ENCODE measurements at regions not wholly inside any gene's neighbourhood (a gene's known extent, or its start where the extent isn't known, plus 50 kb on each side); places are given as distances from the start of the nearest gene placed in this dataset.

DNA sequence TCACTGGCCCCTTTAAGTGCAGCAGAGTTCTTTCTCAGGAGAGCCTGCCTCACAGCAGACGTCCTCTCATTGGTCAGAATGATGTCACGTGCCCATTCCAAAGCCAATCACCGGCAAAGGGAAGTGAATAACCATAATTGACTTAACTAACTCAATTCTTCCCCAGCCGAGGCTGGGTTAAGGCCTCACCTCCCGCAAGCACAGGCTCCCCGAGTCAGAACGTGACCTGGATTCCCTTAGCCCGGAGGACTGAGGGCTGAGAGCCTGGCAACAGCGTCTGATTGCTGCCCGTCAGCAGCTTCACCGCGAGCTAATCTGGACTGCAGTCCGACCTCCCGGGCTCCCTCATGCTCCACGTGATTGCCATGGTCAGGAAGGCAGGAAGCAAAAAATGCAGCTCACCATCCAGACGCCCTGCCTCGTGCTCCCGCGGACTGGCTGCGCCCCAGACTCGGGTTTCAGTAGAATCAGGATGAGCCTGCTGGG, 92.1 kb upstream of the FZD10 start:
- DNase-seq (ENCODE audit: low read depth in 4 of 4, low spot score in 3 of 4): peak in 2 of 4 donors; percentile 41 to 42

DNA sequence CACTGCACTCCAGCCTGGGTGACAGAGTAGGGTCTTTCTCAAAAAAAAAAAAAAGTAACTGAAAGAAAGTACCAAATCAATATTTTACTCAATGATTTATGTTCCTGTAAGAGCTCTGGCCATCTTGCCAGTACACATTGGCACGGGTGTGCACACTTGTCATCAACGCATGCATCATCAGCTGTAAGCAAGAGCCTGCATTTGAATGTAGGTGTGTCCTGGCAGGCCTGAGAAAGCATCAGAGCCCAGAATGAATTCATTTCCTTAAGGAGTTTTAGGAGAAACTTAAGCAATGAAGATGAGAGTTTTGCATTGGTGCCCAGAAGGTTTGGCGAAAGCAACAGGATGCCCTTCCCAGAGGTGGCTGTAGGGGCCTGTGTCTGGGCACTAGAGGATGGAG, 88.5 kb upstream of the FZD10 start:
- DNase-seq (ENCODE audit: low read depth in 4 of 4, low spot score in 3 of 4): no peak

DNA sequence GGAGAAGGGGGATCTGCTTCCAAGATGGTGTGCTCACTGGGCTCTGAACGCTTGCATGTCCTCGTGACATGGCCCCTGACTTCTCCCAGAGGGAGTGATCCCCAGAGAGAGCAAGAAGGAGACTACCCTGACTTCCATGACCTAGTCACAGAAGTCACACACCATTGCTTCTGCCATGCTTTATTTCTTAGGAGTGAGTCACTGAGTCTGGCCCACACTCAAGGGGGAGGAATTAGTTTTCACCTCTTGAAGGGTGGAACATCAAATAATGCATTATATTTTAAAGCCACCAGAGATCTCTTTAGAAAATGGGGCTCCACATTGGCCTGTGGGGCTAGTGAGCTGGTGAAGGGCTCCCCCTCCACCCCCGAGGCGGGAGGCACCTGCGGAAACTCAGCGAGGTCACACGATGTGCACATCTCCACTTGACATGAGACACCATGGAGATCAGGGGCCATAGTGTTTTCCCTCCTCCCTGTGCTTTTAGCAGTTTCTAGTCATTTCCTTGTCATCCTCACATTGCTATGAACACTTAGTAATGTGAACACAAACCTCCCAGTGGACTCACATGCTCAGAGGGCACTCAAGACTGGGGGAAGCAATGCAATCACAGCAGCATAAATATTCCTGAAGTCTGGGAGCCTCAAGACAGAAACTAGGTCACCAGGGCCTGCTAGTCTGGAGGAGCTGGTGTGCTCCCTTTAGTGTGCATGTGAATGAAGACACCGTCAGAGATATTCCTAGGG, 87.4 kb upstream of the FZD10 start:
- no peak for DNase-seq (ENCODE audit: low read depth in 4 of 4, low spot score in 3 of 4)

DNA sequence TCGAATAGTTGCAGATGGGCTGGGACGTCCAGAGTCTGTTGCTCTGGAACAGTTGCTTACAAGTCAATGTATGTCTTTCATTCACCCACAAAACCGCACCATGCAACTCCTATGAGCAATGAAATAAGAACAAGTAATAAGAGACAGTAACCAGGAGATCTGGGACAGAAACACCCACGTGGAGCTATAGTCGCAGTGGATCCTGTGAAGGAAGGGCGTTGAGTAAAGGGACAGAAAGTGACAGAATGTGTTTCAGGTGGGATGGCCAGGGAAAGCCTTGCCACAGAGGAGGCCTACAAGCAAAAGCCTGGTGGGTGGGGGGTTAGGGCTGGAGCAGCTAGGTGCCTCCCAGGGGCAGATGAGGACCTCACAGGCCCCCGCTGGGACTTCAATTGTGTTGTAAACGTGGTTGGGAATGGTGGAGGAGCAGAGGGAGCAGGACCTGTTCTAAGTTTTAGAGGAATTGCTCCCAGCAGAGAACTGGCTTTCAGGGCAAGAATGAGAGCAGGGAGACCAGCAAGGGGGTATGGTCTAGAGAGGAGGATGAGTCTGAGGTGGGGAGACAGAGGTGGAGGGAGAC, 86.7 kb upstream of the FZD10 start:
- DNase-seq (ENCODE audit: low read depth in 4 of 4, low spot score in 3 of 4): no peak

DNA sequence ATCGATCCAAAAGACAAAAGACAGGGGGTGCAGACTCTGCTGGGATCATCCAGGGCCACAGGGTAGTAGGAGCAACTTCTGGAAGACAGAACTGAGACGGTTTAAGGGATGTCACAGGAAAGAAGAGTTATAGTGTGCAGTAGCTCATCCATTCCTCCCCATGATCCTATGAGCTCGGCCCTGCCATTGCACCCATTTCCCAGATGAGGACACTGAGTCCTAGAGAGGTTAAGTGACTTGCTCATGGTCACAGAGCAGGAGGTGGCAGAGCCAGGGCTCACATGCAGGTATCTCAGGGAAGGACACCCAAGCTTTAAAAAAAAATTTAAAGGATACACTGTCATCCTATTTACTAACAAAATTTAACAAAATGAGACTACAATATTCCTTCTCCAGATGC, 86.1 kb upstream of the FZD10 start:
- DNase-seq (ENCODE audit: low read depth in 4 of 4, low spot score in 3 of 4): no peak

DNA sequence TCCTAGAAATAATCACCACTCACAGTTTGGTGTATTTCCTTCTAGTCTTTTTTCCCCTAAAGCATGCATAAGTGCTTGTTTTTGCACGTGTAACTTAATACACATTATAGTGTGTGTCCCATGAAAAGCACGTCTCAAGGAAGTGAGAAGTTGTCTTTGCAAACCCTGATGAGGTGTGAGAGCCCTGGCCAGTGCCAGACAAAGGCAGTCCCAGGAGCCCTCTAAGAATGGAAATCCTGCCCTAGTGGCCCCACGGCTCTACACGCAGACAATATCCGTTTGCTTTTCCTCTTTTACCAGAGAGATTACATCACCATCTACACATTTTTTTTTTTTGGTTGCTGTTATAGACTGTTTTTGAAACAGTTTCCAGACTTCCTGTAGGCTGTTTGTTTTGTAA, 85.5 kb upstream of the FZD10 start:
- no peak for DNase-seq (ENCODE audit: low read depth in 4 of 4, low spot score in 3 of 4)

DNA sequence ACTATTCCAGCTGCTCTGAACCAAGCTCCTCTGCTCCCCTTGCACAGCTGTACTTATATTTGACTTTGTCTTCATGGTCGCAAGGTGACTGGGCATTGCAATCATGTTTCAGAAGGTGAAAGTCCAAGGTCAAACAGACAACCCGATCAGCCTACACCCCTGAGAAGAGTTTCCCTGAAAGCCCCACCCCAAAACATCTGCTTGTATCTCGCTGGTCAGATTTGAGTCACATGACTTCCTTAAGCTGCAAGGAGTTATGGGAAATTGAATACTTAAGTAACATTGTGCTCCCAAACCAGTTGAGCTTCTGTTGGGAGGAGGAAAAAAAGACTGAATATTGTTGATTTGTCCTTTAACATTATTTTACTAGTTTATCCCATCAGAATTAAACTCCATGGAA, 83.4 kb upstream of the FZD10 start:
- no peak for DNase-seq (ENCODE audit: low read depth in 4 of 4, low spot score in 3 of 4)

DNA sequence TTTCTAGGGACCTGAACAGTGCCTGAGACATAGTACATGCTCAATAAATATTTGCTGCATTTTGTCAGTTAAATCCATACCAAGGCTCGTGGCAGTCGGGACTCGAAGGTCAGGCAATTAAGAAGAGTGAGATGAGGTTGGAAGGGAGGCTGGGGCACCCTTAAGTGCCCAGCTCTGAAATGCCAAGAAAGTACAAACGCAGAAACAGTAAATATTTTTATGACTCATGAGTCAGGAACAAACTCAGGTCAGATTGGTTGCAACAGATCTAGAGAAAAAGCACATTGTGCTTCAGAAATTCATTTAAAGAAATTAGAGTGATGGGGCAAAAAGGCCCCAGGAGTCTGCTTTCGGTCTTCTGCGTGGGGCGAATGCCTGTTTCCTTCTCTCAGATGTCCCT, 83.0 kb upstream of the FZD10 start:
- DNase-seq (ENCODE audit: low read depth in 4 of 4, low spot score in 3 of 4): no peak

DNA sequence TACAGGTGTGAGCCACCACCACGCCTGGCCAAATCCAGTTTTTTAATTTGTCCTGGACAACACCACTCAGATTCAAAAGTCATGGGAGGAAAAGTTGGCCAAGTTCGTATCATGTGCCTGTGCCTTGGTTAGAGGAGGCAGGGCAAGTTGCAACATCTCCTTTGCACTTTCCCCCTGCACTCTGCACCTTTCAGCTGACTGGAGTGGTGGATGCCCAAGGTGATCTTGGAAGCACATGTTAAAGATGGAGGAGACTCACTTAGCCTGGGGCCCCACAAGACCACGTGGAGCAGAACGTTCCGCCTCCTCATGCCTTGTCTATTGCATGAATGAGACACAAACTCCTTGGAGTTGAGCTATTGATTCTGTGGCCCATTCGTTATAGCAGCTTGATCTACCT, 82.1 kb upstream of the FZD10 start:
- no peak for DNase-seq (ENCODE audit: low read depth in 4 of 4, low spot score in 3 of 4)

DNA sequence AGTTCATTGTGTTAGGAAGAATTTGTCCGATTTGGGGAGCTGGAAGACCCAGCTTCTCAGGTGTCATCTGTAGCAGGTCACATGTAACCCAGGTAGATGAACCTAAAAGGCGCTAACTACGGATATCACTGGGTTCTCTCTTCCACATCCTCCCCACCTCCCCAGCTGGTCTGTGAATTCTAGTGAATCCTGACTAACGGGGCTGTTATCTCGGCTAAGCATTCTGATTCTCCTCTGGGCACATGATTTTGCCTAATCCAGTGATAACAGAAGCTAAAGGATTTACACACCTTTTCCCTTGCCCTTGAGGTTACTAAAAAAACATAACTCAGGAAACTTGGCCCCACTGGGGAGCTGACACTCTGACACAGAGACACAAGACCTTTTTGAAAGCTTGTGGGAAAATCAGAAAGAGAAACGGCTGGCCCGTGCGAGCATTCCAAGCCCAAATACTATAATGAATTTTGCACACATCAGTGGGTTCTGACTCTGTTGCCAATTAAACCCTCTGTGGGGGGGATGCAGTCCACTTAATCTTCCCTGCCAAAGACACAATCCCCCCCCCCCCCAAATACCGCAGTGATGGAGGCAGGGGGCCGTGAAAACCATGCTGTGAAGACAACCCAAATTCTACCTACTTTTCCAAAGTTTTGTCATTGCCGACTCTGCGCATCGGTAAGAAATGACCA, 81.0 kb upstream of the FZD10 start:
- DNase-seq (ENCODE audit: low read depth in 4 of 4, low spot score in 3 of 4): no peak

DNA sequence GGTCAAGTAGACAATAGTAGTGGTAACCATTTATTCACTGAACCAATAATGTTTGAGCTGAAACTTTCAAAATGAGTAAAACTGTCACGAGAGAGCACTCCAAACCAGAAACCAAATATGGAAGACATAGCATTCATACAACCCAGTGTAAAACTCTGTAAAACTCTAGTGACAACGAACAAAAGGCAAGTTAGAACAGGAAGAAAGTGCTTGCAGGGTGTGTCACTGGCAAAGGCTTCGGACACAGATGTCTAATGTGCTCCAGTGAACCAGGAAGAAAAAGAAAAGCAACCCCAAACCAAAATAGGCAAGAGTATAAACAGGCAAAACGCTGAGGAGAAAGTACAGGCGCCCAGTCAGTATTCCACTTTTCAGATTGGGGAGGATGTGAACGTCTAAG, 79.3 kb upstream of the FZD10 start:
- DNase-seq (ENCODE audit: low read depth in 4 of 4, low spot score in 3 of 4): no peak

DNA sequence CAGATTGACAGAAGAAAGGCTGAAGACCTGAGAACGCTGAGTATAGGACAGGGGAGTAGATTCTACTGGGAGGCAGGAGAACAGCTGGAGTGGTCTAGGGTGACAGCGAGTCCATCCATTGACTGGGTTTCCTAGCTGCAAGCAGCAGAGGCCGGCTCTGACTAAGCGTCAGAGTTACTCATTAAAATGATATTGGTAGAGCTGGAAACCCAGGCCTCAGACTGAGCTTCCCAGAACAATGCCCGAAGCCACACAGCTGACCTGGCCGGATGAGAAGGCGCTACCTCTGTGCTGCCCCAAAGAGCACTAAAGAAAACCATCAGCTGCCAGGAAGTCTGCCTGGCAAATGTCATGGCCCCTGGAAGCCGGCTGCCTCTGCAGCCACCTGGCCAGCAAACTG, 78.5 kb upstream of the FZD10 start:
- DNase-seq (ENCODE audit: low read depth in 4 of 4, low spot score in 3 of 4): no peak

DNA sequence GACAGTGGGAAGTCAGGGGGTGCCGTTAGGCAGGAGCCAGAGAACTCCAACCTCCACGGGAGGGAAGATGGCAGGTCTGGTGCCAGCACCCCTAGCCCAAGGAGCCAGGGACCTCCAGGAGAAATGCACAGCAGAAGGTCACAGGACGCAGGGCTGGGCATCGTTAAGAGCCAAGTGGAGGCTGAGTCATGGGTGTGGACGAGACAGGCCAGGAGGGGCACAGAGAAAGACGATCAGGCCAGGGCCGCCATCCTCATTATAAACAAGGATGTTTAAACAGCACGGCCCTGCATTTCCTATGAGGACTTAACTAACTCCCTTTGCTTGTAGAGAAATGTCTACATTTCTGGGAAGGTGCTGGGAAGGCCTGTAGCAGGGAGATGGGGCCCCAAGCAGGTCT, 77.9 kb upstream of the FZD10 start:
- DNase-seq (ENCODE audit: low read depth in 4 of 4, low spot score in 3 of 4): no peak

DNA sequence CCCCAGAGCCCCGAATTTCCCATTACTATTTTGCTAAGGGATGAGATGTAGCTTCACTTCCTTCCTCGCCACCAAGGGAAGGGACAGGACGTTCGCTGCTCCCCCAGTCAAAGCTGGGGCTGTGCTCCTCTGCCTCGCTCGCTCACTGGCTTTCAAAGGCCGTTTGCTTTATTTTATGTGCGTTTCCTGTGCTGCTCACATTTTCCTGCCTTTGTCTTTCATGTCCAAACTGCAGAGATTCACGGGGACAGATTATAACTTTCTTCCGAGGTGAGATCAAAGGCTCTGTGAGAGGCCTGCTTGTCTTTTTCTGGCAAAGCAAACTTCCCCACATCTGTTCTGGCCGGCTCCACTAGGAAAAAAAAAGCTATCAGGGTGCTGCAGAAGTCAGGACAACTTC, 76.0 kb upstream of the FZD10 start:
- no peak for DNase-seq (ENCODE audit: low read depth in 4 of 4, low spot score in 3 of 4)

DNA sequence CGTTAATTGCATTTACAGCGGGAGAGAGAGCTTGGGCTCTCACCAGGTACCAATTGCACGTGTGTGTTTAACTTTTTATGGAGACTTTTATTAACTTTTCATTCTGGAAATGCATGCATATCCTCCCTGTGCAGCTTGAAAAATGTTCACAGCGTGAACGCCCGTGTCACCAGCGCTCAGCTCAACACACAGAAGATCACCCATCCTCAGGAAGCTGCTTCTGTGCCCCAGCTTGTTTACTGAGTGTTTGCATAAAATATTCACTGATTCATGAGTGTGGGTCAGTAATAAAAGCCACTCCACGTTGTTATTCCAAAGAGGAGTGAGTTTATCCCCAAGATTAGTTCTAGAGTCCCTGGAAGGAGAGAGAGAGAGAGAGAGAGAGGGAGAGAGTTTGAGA, 75.5 kb upstream of the FZD10 start:
- no peak for DNase-seq (ENCODE audit: low read depth in 4 of 4, low spot score in 3 of 4)

DNA sequence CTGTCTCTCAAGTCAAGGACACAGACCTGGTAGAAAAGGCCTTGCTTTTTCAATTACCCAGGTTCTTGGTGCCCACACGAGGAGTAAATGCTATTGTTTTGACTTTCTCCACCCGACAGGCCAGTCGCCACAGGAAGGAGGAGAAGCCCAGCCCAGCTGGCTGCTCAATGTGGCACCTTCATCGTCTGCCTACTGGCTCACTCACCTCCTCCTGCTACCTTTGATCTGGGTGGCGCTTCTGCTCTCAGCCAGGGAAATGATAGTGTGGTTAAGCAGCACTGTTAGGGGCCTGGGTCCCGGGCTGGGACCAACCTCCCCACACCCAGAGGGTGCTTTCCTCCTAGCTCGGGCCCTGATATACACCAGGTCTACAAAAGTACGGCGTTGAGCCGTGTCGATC, 75.0 kb upstream of the FZD10 start:
- DNase-seq (ENCODE audit: low read depth in 4 of 4, low spot score in 3 of 4): no peak

DNA sequence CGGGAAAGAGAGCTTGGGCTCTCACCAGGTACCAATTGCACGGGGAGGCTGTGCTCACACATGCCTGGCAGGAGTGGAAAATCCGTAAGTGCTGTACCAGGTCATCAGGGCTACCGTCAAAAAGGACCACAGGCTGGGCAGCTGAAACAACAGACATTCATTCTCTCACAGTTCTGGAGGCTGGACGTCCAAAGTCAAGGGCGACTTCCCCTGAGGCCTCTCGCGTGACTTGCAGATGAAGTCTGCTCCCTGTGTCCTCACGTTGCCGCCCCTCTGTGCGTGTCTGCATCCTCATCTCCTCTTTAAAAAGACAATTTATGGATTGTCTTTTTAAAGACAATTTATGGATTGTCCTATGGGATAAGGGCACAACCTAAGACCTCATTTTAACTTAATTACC, 73.8 kb upstream of the FZD10 start:
- DNase-seq (ENCODE audit: low read depth in 4 of 4, low spot score in 3 of 4): no peak

DNA sequence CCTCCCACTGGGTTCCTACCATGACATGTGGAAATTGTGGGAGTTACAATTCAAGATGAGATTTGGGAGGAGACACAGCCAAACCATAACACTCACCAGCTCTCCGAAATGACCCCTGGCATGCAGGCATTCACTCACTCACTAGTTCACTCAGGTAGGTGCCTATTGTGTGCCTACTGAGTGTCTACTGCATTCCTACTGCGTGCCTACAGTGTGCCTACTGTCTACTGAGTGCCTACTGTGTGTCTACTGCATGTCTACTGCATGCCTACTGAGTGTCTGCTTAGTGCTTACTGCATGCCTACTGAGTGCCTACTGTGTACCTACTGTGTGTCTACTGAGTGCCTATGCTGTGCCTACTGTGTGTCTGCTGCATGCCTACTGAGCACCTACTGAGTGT, 71.7 kb upstream of the FZD10 start:
- DNase-seq (ENCODE audit: low read depth in 4 of 4, low spot score in 3 of 4): no peak

DNA sequence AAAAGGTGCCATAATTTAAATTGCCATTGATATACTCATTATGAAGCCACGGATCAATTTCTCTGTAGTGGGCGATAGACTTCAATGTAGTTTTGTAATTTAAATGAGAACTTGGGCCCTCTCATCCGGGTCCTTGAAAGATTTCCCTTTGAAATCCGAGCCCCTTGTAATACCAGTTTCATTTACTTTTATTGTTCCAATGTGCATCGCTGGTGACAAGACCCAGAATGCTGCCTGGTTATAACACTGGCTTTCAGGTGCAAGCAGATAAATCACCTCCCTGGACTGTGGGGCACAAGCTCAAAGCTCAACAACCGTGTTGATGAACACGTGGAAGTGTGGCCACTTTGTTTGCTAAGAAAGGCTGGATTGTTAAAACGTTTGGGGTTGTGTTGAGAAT, 68.9 kb upstream of the FZD10 start:
- no peak for DNase-seq (ENCODE audit: low read depth in 4 of 4, low spot score in 3 of 4)

DNA sequence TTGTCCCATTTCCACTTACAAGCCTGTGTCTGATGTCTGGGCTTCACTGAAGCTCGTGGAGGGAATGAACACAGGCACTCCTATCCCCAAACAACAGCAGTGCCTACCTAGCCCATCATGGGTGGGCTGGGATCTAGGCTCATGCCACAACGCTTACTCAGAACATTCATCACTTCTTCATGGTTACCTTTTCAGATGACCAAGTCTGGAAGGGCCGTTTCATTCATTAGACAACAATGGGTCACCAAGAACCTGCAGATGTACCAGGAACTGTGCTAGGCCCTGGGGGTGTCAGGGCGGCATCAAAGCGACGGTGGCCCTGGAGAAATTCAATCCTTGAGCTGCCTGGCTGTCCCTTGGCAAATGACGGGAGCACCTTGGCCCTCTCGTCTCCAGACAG, 64.9 kb upstream of the FZD10 start:
- DNase-seq (ENCODE audit: low read depth in 4 of 4, low spot score in 3 of 4): no peak

DNA sequence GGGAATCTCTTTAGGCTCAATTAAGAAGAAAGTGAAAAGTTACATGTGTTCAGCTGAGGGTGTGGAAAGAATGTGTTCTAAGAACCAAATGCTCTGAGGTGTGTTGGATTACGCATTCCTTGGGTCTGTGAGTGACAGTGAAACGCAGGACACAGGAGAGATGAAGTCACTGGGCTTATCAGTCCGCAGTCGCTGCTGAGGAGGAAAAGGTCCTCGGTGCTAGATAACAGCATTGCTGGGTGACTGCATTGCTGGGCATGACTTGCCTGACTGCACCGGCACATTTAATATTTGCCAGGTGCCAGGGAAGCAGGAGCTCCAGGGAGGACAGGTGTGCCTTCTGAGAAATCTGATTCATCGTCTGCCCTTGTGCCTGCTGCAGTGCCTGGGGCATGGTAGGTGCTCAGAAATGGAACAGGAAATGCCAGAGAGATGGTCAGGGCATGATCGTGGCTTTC, 64.4 kb upstream of the FZD10 start:
- DNase-seq (ENCODE audit: low read depth in 4 of 4, low spot score in 3 of 4): no peak
